Neuronal stem cell (in vitro differentiated cells): ENCODE measurements at regions not wholly inside any gene's neighbourhood (a gene's known extent, or its start where the extent isn't known, plus 50 kb on each side); places are given as distances from the start of the nearest gene placed in this dataset.

Source experiments
- DNase-seq: peaks from one replicate; pipeline ENCODE4 v3.0.0-alpha.2; 2013; ENCODE audit warnings: low spot score
- H2AFZ ChIP-seq: one replicate; pipeline ENCODE4 v1.6.1; 2013; ENCODE audit warnings: mild to moderate bottlenecking, low read length, inconsistent platforms
- H2AK5ac ChIP-seq: 2 replicates; pipeline ENCODE4 v1.6.1; 2013; ENCODE audit warnings: low read depth, mild to moderate bottlenecking, inconsistent platforms, low read length, moderate library complexity, mixed read lengths
- H2BK120ac ChIP-seq: 2 replicates; pipeline ENCODE4 v1.6.1; 2013; ENCODE audit warnings: low read depth, mild to moderate bottlenecking, inconsistent platforms, low read length, moderate library complexity, mixed read lengths
- H2BK12ac ChIP-seq: one replicate; pipeline ENCODE4 v1.6.1; 2013; ENCODE audit warnings: low read length, inconsistent platforms
- H2BK15ac ChIP-seq: 2 replicates; pipeline ENCODE4 v1.6.1; 2013; ENCODE audit warnings: mild to moderate bottlenecking, low read length, inconsistent platforms, mixed read lengths
- H2BK5ac ChIP-seq: one replicate; pipeline ENCODE4 v1.6.1; 2013; ENCODE audit warnings: inconsistent platforms, mild to moderate bottlenecking, low read length, moderate library complexity
- H3K14ac ChIP-seq: one replicate; pipeline ENCODE4 v1.6.1; 2013; ENCODE audit warnings: low read length, inconsistent platforms
- H3K18ac ChIP-seq: 2 replicates; pipeline ENCODE4 v1.6.1; 2013; ENCODE audit warnings: low read length, inconsistent platforms
- H3K23ac ChIP-seq: 2 replicates; pipeline ENCODE4 v1.6.1; 2013; ENCODE audit warnings: low read depth, mild to moderate bottlenecking, mixed read lengths, low read length, inconsistent platforms; ENCODE audit not compliant: poor library complexity
- H3K27ac ChIP-seq: replicated peaks from 3 replicates; pipeline ENCODE4 v1.5.1; 2013; ENCODE audit warnings: low read length, inconsistent platforms
- H3K27me3 ChIP-seq, 3 experiments: 2 replicates each; pipeline ENCODE4 v1.6.1; 2013; ENCODE audit warnings: low read length in 3 of 3, mild to moderate bottlenecking in 2 of 3, inconsistent platforms in 1 of 3, low read depth in 1 of 3, mixed read lengths in 1 of 3, moderate library complexity in 1 of 3; ENCODE audit not compliant: control insufficient read depth in 3 of 3, insufficient read depth in 3 of 3
- H3K36me3 ChIP-seq, 2 donors: replicated peaks in 1 of 2; 2 replicates each; pipeline ENCODE4 v1.6.1; 2013; ENCODE audit warnings: low read length in 2 of 2; ENCODE audit not compliant: control insufficient read depth in 2 of 2, insufficient read depth in 2 of 2
- H3K4ac ChIP-seq: 2 replicates; pipeline ENCODE4 v1.6.1; 2013; ENCODE audit warnings: inconsistent platforms, mild to moderate bottlenecking, low read length, moderate library complexity
- H3K4me1 ChIP-seq, 2 donors: 1 replicate in 1 of 2; 2 replicates in 1 of 2; pipeline ENCODE4 v1.6.1; 2013; ENCODE audit warnings: low read length in 2 of 2, low read depth in 1 of 2; ENCODE audit not compliant: control insufficient read depth in 2 of 2, insufficient read depth in 1 of 2
- H3K4me2 ChIP-seq: one replicate; pipeline ENCODE4 v1.6.1; 2013; ENCODE audit warnings: mild to moderate bottlenecking, low read length, inconsistent platforms; ENCODE audit not compliant: insufficient read depth, poor library complexity, severe bottlenecking
- H3K4me3 ChIP-seq, 2 donors: 2 replicates each; pipeline ENCODE4 v1.5.1; 2013; ENCODE audit warnings: low read length in 2 of 2, mild to moderate bottlenecking in 2 of 2, inconsistent platforms in 1 of 2, moderate library complexity in 1 of 2
- H3K79me1 ChIP-seq: one replicate; pipeline ENCODE4 v1.6.1; 2013; ENCODE audit warnings: low read depth, mild to moderate bottlenecking, inconsistent platforms, low read length, moderate library complexity
- H3K9ac ChIP-seq: one replicate; pipeline ENCODE4 v1.6.1; 2013; ENCODE audit warnings: mild to moderate bottlenecking, low read depth, low read length, inconsistent platforms; ENCODE audit not compliant: poor library complexity
- H3K9me3 ChIP-seq, 2 donors: replicated peaks in 1 of 2; 2 replicates each; pipeline versions ENCODE3 to v1.6.1; 2013; ENCODE audit warnings: low read length in 2 of 2, mild to moderate bottlenecking in 2 of 2, inconsistent platforms in 1 of 2, low read depth in 1 of 2, mixed read lengths in 1 of 2, moderate library complexity in 1 of 2; ENCODE audit not compliant: control insufficient read depth in 2 of 2, insufficient read depth in 1 of 2
- H4K8ac ChIP-seq: one replicate; pipeline ENCODE4 v1.6.1; 2013; ENCODE audit warnings: low read depth, mild to moderate bottlenecking, inconsistent platforms, low read length, moderate library complexity
- H4K91ac ChIP-seq: one replicate; pipeline ENCODE4 v1.6.1; 2013; ENCODE audit warnings: low read length, low read depth, mild to moderate bottlenecking, inconsistent platforms; ENCODE audit not compliant: poor library complexity
- WGBS, 2 donors: extraction: QIAGEN DNeasy Blood & Tissue Kit; methylation state at CpG; one replicate each; pipeline ENCODE4 v1.1.7; 2013; ENCODE audit warnings: missing lambda C conversion rate in 2 of 2, mixed read lengths in 1 of 2; ENCODE audit not compliant: insufficient read length in 2 of 2, insufficient replicate concordance in 1 of 2; ENCODE audit errors: extremely low coverage in 2 of 2; 5-methylcytosine and 5-hydroxymethylcytosine counted together

DNA sequence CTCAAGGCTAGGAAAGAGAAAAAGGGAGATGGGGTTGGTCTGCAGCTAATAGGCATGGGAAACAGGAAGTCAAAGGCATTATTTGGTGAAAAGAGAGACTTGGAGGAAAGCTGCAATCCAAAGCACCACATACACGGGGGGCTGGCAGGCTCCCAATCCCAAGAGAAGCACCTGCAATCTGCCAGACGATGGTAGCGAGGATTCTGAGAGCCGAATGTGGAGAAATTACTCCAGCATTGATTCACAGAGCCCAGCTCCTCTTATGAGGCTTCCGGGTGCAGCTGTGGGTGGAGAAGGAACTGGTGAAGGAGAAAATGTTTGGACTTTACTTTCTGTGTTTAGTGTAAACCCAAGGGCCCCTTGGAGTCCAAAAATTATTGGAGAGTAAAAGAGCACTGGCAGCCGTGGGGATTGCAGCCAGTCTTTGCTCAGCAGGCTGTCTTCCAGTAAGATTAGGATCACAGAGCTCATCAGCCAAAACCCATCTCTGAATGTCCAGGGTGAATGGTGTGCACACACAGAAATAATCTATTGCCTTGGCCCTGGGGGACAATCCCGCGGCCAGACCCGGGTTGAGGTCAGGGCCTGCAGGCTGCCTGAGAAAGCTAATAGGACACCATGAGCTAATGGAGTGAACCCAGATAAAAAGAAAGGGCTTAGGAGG lies 197.6 kb downstream of the KIT start:
- Histone ChIP-seq H3K23ac (no peak overlapping the region), H3K9ac (no peak overlapping the region), H3K36me3 (no peaks in the 10 kb centered on the region), H3K14ac (no peak overlapping the region), H3K27me3 (no peaks in the 10 kb centered on the region), H2AK5ac (no peak overlapping the region), H3K79me1 (no peaks in the 10 kb centered on the region), H3K27ac (no peak overlapping the region), H3K4me3 (no peak overlapping the region), H3K4me1 (peaks cover 0 to 2% of the 10 kb centered on the region in 2 donors), H3K9me3 (peaks cover 0 to 3% of the 10 kb centered on the region in 2 donors), H4K8ac (no peak overlapping the region), H2BK120ac (no peak overlapping the region), H3K4ac (no peak overlapping the region), H2BK5ac (no peak overlapping the region), H3K4me2 (no peak overlapping the region), H2BK12ac (no peak overlapping the region), H2BK15ac (no peak overlapping the region), H4K91ac (no peak overlapping the region), H3K18ac (no peak overlapping the region), H2AFZ (no peak overlapping the region)
- WGBS, 2 donors = no CpG with 5 or more reads among the region's 9 CpGs
- no peak for DNase-seq

DNA sequence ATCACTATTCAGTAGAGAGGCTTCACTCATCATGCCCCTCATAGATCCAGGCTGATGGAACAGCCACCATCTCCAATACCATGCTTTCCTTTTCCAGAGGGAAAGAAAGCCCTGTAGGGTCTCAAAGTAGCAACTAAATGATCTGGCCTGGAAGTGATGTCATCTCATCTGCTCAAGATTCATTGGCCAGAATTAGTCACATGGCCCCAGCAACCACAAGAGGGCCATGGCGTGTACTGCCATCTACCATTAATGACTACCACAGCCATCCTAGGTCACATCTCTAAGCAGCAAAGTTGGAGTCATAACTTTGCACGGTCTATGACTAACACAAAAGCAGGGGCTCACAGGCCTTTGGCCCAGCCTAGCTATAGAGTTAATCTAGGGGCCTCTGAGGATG lies 194.8 kb downstream of the KIT start:
- Histone ChIP-seq H3K79me1 (no peaks in the 10 kb centered on the region), H3K4me1 (peaks cover 0 to 2% of the 10 kb centered on the region in 2 donors), H2AK5ac (no peak overlapping the region), H3K14ac (no peak overlapping the region), H3K36me3 (no peaks in the 10 kb centered on the region), H3K18ac (no peak overlapping the region), H2BK5ac (no peak overlapping the region), H2BK12ac (no peak overlapping the region), H3K9me3 (peaks cover 0 to 3% of the 10 kb centered on the region in 2 donors), H3K23ac (no peak overlapping the region), H3K27me3 (no peaks in the 10 kb centered on the region), H4K8ac (no peak overlapping the region), H3K4me2 (no peak overlapping the region), H2BK120ac (no peak overlapping the region), H3K27ac (no peak overlapping the region), H2AFZ (no peak overlapping the region), H2BK15ac (no peak overlapping the region), H3K4me3 (no peak overlapping the region), H3K9ac (no peak overlapping the region), H3K4ac (no peak overlapping the region), H4K91ac (no peak overlapping the region)
- DNase-seq = no peak
- WGBS, 2 donors = no CpG with 5 or more reads among the region's 2 CpGs

DNA sequence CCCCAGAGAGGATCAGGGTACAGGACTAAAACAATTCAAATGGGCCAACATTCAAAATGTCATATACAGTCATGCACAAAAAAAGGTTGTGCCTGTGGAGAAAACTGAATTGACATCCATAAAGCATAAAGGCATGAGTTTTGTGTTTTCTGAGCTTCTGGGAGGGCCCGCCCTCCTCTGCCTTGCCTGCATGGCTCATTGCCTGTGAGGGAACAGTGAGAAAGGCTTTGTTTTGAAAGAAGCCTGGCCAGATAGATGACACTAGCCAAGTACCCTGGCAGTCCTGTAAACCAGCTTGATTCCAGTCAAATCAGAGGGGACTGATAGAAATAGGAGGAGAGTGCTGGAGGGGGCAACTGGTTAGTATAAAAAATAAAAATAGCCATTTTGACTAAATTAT lies 194.3 kb downstream of the KIT start:
- H2BK120ac ChIP-seq = no peak overlapping the region
- H3K9me3 ChIP-seq = peaks cover 0 to 3% of the 10 kb centered on the region in 2 donors
- H2BK5ac ChIP-seq = no peak overlapping the region
- H3K79me1 ChIP-seq = no peaks in the 10 kb centered on the region
- H3K14ac ChIP-seq = no peak overlapping the region
- H3K27me3 ChIP-seq = no peaks in the 10 kb centered on the region
- H3K4me2 ChIP-seq = no peak overlapping the region
- WGBS, 2 donors = no CpG with 5 or more reads among the region's 1 CpG
- H2BK12ac ChIP-seq = no peak overlapping the region
- H3K4me3 ChIP-seq = no peak overlapping the region
- H4K8ac ChIP-seq = no peak overlapping the region
- H3K27ac ChIP-seq = no peak overlapping the region
- H3K9ac ChIP-seq = no peak overlapping the region
- H3K23ac ChIP-seq = no peak overlapping the region
- no peak overlapping the region for H2BK15ac ChIP-seq
- no peak for DNase-seq
- H4K91ac ChIP-seq = no peak overlapping the region
- no peak overlapping the region for H3K18ac ChIP-seq
- no peak overlapping the region for H3K4ac ChIP-seq
- H3K4me1 ChIP-seq = peaks cover 0 to 2% of the 10 kb centered on the region in 2 donors
- no peak overlapping the region for H2AK5ac ChIP-seq
- H3K36me3 ChIP-seq = no peaks in the 10 kb centered on the region
- no peak overlapping the region for H2AFZ ChIP-seq

DNA sequence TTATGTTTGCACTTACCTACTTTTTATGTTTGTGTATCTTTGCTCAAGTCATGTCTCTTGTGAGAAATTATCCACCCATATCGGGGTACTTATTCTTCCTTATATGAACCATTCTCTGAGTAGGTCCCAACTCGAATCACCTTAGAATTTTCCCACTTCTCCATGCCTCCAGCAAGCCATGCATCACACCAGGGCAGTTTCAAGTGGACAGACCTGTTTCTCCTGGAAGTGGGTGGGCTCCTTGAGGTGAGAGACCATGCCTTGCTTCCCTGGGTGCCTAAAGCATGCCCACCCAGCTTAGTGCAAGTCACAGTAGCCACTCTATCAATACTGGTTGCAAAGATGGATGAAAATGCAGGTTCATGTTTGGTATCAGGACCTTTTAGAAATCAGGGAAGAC lies 187.2 kb downstream of the KIT start:
- Histone ChIP-seq H2BK12ac (no peak overlapping the region), H3K4ac (no peak overlapping the region), H3K4me3 (no peak overlapping the region), H3K4me2 (no peak overlapping the region), H3K18ac (peak overlapping the region; percentile 61), H3K36me3 (no peaks in the 10 kb centered on the region), H3K27me3 (no peaks in the 10 kb centered on the region), H2AK5ac (no peak overlapping the region), H4K8ac (no peak overlapping the region), H3K23ac (no peak overlapping the region), H2BK5ac (no peak overlapping the region), H2BK120ac (no peak overlapping the region), H3K4me1 (peaks cover 0 to 2% of the 10 kb centered on the region in 2 donors), H3K27ac (no peak overlapping the region), H3K14ac (no peak overlapping the region), H3K9me3 (no peaks in the 10 kb centered on the region), H3K9ac (no peak overlapping the region), H4K91ac (no peak overlapping the region), H2BK15ac (no peak overlapping the region), H2AFZ (no peak overlapping the region), H3K79me1 (no peaks in the 10 kb centered on the region)
- no peak for DNase-seq
- no CpG with 5 or more reads among the region's 2 CpGs for WGBS, 2 donors
